CD8-positive, alpha-beta memory T cell (primary cell): ENCODE measurements at regions not wholly inside any gene's neighbourhood (a gene's known extent, or its start where the extent isn't known, plus 50 kb on each side); places are given as distances from the start of the nearest gene placed in this dataset.

Experiments
- CTCF ChIA-PET: fragments of 350-600 bp; sonication (Branson Sonifier 250); formaldehyde crosslinking; loops from one replicate; lab custom pipeline; 2021; ENCODE audit warnings: antibody characterized with exemption; lab: Charles Lee
- POLR2A ChIA-PET: fragments of 350-600 bp; sonication (Branson Sonifier 250); formaldehyde crosslinking; loops from one replicate; lab custom pipeline; 2021; ENCODE audit warnings: antibody characterized with exemption; lab: Charles Lee
- DNase-seq, 5 donors: peaks; one replicate each; pipeline versions ENCODE4 v3.0.0 to v3.0.0-alpha.2; 2020 to 2022; ENCODE audit warnings: mixed read lengths in 1 of 5
- H3K27ac ChIP-seq: one replicate; pipeline ENCODE4 v1.7.0; 2013; ENCODE audit warnings: low read depth, mild to moderate bottlenecking, low read length, moderate library complexity
- H3K27me3 ChIP-seq: 2 replicates; pipeline ENCODE4 v1.7.0; 2013; ENCODE audit warnings: low read length, mild to moderate bottlenecking; ENCODE audit not compliant: insufficient read depth, poor library complexity, severe bottlenecking
- H3K36me3 ChIP-seq: 2 replicates; pipeline ENCODE4 v1.7.0; 2013; ENCODE audit warnings: mild to moderate bottlenecking, low read length, moderate library complexity; ENCODE audit not compliant: insufficient read depth
- H3K4me1 ChIP-seq: 2 replicates; pipeline ENCODE4 v1.7.0; 2013; ENCODE audit warnings: mild to moderate bottlenecking, low read length, moderate library complexity; ENCODE audit not compliant: insufficient read depth
- H3K4me3 ChIP-seq: 2 replicates; pipeline ENCODE4 v1.7.0; 2013; ENCODE audit warnings: mild to moderate bottlenecking, low read length
- H3K9me3 ChIP-seq: 2 replicates; pipeline ENCODE4 v1.7.0; 2013; ENCODE audit warnings: mild to moderate bottlenecking, low read length
- H3K27ac Mint-ChIP-seq, 8 donors: one replicate each; pipeline ENCODE4 v1.8.0; 2020 to 2021; ENCODE audit warnings: mixed read lengths in 8 of 8, mild to moderate bottlenecking in 6 of 8, inconsistent platforms in 3 of 8, moderate library complexity in 3 of 8
- H3K27me3 Mint-ChIP-seq, 2 donors: one replicate each; pipeline ENCODE4 v1.8.0; 2020 to 2021; ENCODE audit warnings: mixed read lengths in 2 of 2, mild to moderate bottlenecking in 1 of 2, moderate library complexity in 1 of 2
- H3K36me3 Mint-ChIP-seq, 3 donors: one replicate each; pipeline ENCODE4 v1.8.0; 2020 to 2021; ENCODE audit warnings: mixed read lengths in 3 of 3, inconsistent platforms in 1 of 3, mild to moderate bottlenecking in 1 of 3
- H3K4me1 Mint-ChIP-seq, 3 donors: one replicate each; pipeline ENCODE4 v1.8.0; 2020 to 2021; ENCODE audit warnings: mixed read lengths in 3 of 3, inconsistent platforms in 1 of 3, mild to moderate bottlenecking in 1 of 3
- H3K4me3 Mint-ChIP-seq, 7 donors: one replicate each; pipeline ENCODE4 v1.8.0; 2020 to 2021; ENCODE audit warnings: mixed read lengths in 7 of 7, mild to moderate bottlenecking in 6 of 7, moderate library complexity in 4 of 7, inconsistent platforms in 2 of 7
- H3K9me3 Mint-ChIP-seq, 5 donors: one replicate each; pipeline ENCODE4 v1.8.0; 2020 to 2022; ENCODE audit warnings: mixed read lengths in 5 of 5, mild to moderate bottlenecking in 3 of 5, moderate library complexity in 2 of 5, inconsistent platforms in 1 of 5

DNA sequence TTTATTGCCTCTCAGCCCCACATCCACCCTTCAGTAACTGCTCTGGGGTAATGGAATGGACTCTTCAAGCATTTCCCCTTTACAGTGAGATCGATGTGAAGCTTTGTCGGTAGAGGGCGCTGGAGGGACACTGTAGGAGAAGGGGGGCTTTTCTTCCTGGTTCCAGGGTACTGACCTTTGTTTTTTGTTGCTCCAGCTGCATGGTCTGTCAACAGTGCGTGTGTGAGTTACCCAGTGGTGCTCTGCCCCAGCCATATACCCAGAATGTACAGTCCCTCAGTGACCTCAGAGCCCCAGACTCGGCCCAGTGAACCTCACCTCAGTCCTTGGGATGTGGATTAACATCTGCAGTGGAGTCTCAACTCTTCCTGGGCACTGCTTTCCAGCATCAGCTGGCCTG is 180.3 kb upstream of the TSC22D2 start:
- POLR2A ChIA-PET: no interaction called here
- Histone ChIP-seq H3K4me3 (no peak overlapping the region), H3K27ac (no peak overlapping the region), H3K27me3 (peaks cover 5% of the 10 kb centered on the region), H3K9me3 (no peaks in the 10 kb centered on the region), H3K36me3 (no peaks in the 10 kb centered on the region), H3K4me1 (no peaks in the 10 kb centered on the region)
- Mint-ChIP-seq H3K4me1 (no peaks in the 10 kb centered on the region), H3K27ac (peak overlapping the region in 1 of 8 donors; percentile 8), H3K36me3 (no peaks in the 10 kb centered on the region), H3K4me3 (no peak overlapping the region), H3K9me3 (no peaks in the 10 kb centered on the region), H3K27me3 (peaks cover 15 to 37% of the 10 kb centered on the region in 2 donors)
- peak in 2 of 5 donors; percentile 1 to 4 for DNase-seq
- CTCF ChIA-PET: no interaction called here

GRCh38 chr3:150225986-150226385 is 182.1 kb upstream of the TSC22D2 start:
- CTCF ChIA-PET: no interaction called here
- Mint-ChIP-seq H3K9me3 (no peaks in the 10 kb centered on the region), H3K27me3 (peaks cover 27 to 54% of the 10 kb centered on the region in 2 donors), H3K4me3 (no peak overlapping the region), H3K4me1 (peaks cover 3 to 4% (median 3%) of the 10 kb centered on the region in 3 donors), H3K27ac (no peak overlapping the region), H3K36me3 (no peaks in the 10 kb centered on the region)
- Histone ChIP-seq H3K36me3 (no peaks in the 10 kb centered on the region), H3K9me3 (no peaks in the 10 kb centered on the region), H3K4me1 (peaks cover 3% of the 10 kb centered on the region), H3K27ac (no peak overlapping the region), H3K27me3 (peaks cover 10% of the 10 kb centered on the region), H3K4me3 (no peak overlapping the region)
- no peak for DNase-seq
- POLR2A ChIA-PET: no interaction called here

DNA sequence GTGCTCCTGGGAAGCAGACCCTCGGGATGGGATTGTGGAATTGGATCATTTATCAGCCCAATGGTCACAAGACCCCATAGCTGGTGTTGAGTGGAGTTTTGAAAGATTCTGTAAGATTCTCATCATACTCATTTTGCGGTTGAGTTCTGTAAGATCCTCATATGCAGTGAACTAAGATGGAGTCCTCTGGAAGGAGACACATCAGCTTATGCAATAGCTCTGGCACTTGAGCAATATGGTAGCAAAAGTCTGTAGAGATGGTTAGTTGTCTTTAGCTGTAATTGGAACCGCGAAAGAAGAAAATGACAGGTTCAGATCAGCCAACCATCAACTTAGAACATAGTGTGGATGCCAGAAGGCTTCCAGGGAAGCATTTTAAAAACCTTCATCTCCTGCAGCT is 184.5 kb upstream of the TSC22D2 start:
- no peaks in the 10 kb centered on the region for H3K36me3 Mint-ChIP-seq
- Histone ChIP-seq H3K9me3 (no peaks in the 10 kb centered on the region), H3K4me3 (no peak overlapping the region), H3K27ac (no peak overlapping the region), H3K27me3 (peaks cover 10% of the 10 kb centered on the region), H3K36me3 (no peaks in the 10 kb centered on the region), H3K4me1 (peaks cover 3% of the 10 kb centered on the region)
- ChIA-PET CTCF (interaction anchor here (1.1 kb wide), 1 partner anchor 45 kb away, joined by 3 read pairs; no protein-coding TSS in a partner anchor), POLR2A (no interaction called here)
- DNase-seq: no peak
- no peak overlapping the region for H3K4me3 Mint-ChIP-seq
- H3K27me3 Mint-ChIP-seq: peaks cover 32 to 65% of the 10 kb centered on the region in 2 donors
- H3K9me3 Mint-ChIP-seq: no peaks in the 10 kb centered on the region
- peaks cover 4 to 9% (median 7%) of the 10 kb centered on the region in 3 donors for H3K4me1 Mint-ChIP-seq
- H3K27ac Mint-ChIP-seq: no peak overlapping the region

GRCh38 chr3:150222691-150223489 is 185.2 kb upstream of the TSC22D2 start:
- Mint-ChIP-seq H3K9me3 (no peaks in the 10 kb centered on the region), H3K27me3 (peaks cover 34 to 70% of the 10 kb centered on the region in 2 donors)
- POLR2A ChIA-PET: no interaction called here

DNA sequence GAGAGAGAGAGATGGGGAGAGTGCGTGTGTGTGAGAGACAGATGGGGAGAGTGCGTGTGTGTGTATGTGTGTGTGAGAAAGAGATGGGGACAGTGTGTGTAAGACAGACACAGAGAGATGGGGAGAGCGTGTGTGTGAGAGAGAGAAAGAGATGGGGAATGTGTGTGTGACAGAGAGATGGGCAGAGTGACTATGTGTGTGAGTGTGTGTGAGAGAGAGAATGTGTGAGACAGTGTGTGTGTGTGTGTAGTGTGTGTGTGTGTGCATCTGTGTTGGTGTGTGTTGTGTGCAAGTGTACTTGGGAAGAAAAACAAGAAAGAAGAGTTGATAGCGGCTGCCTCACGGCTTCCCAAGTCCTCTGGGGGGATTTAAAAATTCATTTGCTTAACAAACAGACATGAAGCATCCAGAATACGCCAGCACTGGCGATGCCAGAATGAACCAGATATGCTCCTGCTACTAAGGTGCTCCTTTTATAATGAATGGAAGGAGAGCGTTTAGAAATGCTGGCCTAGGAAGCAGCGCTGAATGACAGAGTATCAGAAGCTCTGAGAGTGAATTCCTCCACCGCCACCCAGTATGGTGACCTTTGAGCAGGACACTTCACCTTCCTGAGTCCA is 186.1 kb upstream of the TSC22D2 start:
- Mint-ChIP-seq H3K9me3 (peaks cover 0 to 3% (median 0%) of the 10 kb centered on the region in 5 donors), H3K4me1 (peaks cover 4 to 9% (median 7%) of the 10 kb centered on the region in 3 donors), H3K27me3 (peaks cover 38 to 69% of the 10 kb centered on the region in 2 donors), H3K27ac (no peak overlapping the region), H3K36me3 (no peaks in the 10 kb centered on the region), H3K4me3 (no peak overlapping the region)
- H3K27ac ChIP-seq: no peak overlapping the region
- H3K9me3 ChIP-seq: no peaks in the 10 kb centered on the region
- no peak overlapping the region for H3K4me3 ChIP-seq
- H3K4me1 ChIP-seq: peaks cover 3% of the 10 kb centered on the region
- H3K27me3 ChIP-seq: peaks cover 10% of the 10 kb centered on the region
- no peaks in the 10 kb centered on the region for H3K36me3 ChIP-seq
- DNase-seq: no peak
- ChIA-PET POLR2A (no interaction called here), CTCF (interaction anchor here (0.9 to 1.0 kb wide), 3 partner anchors 236 to 258 kb away, joined by 3 read pairs; no protein-coding TSS in a partner anchor)

More at GRCh38 chr3:150222691-150223489, 185.2 kb upstream of the TSC22D2 start:
- CTCF ChIA-PET: interaction anchor here (0.8 to 1.1 kb wide), 5 partner anchors 45 to 286 kb away, joined by 3 read pairs; no protein-coding TSS in a partner anchor
- Histone ChIP-seq H3K36me3 (no peaks in the 10 kb centered on the region), H3K27ac (no peak overlapping the region), H3K4me1 (peaks cover 3% of the 10 kb centered on the region), H3K4me3 (no peak overlapping the region), H3K27me3 (peaks cover 10% of the 10 kb centered on the region), H3K9me3 (no peaks in the 10 kb centered on the region)
- H3K4me3 Mint-ChIP-seq: no peak overlapping the region
- H3K4me1 Mint-ChIP-seq: peaks cover 4 to 9% (median 7%) of the 10 kb centered on the region in 3 donors
- no peak for DNase-seq
- no peaks in the 10 kb centered on the region for H3K36me3 Mint-ChIP-seq
- H3K27ac Mint-ChIP-seq: no peak overlapping the region

GRCh38 chr3:150220799-150221198 is 187.3 kb upstream of the TSC22D2 start:
- no peaks in the 10 kb centered on the region for H3K36me3 ChIP-seq
- Mint-ChIP-seq H3K27me3 (peaks cover 33 to 64% of the 10 kb centered on the region in 2 donors), H3K4me3 (no peak overlapping the region), H3K36me3 (no peaks in the 10 kb centered on the region), H3K4me1 (peaks cover 4 to 9% (median 7%) of the 10 kb centered on the region in 3 donors), H3K27ac (no peak overlapping the region), H3K9me3 (peaks cover 0 to 3% (median 0%) of the 10 kb centered on the region in 5 donors)
- DNase-seq: no peak
- peaks cover 10% of the 10 kb centered on the region for H3K27me3 ChIP-seq
- ChIA-PET POLR2A (no interaction called here), CTCF (interaction anchor here (1.0 to 2.0 kb wide), 10 partner anchors 8 to 285 kb away, joined by 3 to 17 read pairs (median 4); partner anchors contain the start of gene PFN2)
- no peaks in the 10 kb centered on the region for H3K9me3 ChIP-seq
- H3K4me3 ChIP-seq: no peak overlapping the region
- H3K27ac ChIP-seq: no peak overlapping the region
- peaks cover 3% of the 10 kb centered on the region for H3K4me1 ChIP-seq

GRCh38 chr3:150220041-150220440 is 188.1 kb upstream of the TSC22D2 start:
- H3K4me3 ChIP-seq: no peak overlapping the region
- Mint-ChIP-seq H3K9me3 (peaks cover 0 to 3% (median 0%) of the 10 kb centered on the region in 5 donors), H3K27me3 (peaks cover 33 to 63% of the 10 kb centered on the region in 2 donors), H3K36me3 (no peaks in the 10 kb centered on the region), H3K4me3 (no peak overlapping the region), H3K27ac (no peak overlapping the region), H3K4me1 (peaks cover 4 to 9% (median 7%) of the 10 kb centered on the region in 3 donors)
- no peak overlapping the region for H3K27ac ChIP-seq
- no peaks in the 10 kb centered on the region for H3K36me3 ChIP-seq
- ChIA-PET POLR2A (no interaction called here), CTCF (interaction anchor here (1.0 to 2.0 kb wide), 10 partner anchors 8 to 284 kb away, joined by 3 to 17 read pairs (median 4); partner anchors contain the start of gene PFN2)
- H3K4me1 ChIP-seq: peaks cover 3% of the 10 kb centered on the region
- DNase-seq: no peak
- H3K9me3 ChIP-seq: no peaks in the 10 kb centered on the region
- peaks cover 5% of the 10 kb centered on the region for H3K27me3 ChIP-seq
